Kidney epithelial cell (primary cell): ENCODE measurements at regions not wholly inside any gene's neighbourhood (a gene's known extent, or its start where the extent isn't known, plus 50 kb on each side); places are given as distances from the start of the nearest gene placed in this dataset.

Experiments used
- DNase-seq: peaks from one replicate; pipeline ENCODE4 v3.0.0-alpha.2; 2010; ENCODE audit warnings: low read depth
- H3K27me3 ChIP-seq: 2 replicates; pipeline ENCODE4 v1.6.0; 2011; ENCODE audit warnings: low read length; ENCODE audit not compliant: control insufficient read depth, insufficient read depth
- H3K36me3 ChIP-seq: 2 replicates; pipeline ENCODE4 v1.5.1; 2011; ENCODE audit warnings: low read length; ENCODE audit not compliant: control insufficient read depth, insufficient read depth
- H3K4me3 ChIP-seq: 2 replicates; pipeline ENCODE4 v1.5.1; 2011; ENCODE audit warnings: low read depth, mild to moderate bottlenecking, control low read depth, low read length
- TF ChIP-seq, protein P1 (sequence below): IDR thresholded peaks from 2 replicates; pipeline ENCODE4 v1.5.1; 2011; ENCODE audit warnings: mild to moderate bottlenecking, moderate library complexity, low read length, control low read depth, inconsistent platforms; ENCODE audit not compliant: insufficient read depth, poor library complexity, severe bottlenecking

DNA sequence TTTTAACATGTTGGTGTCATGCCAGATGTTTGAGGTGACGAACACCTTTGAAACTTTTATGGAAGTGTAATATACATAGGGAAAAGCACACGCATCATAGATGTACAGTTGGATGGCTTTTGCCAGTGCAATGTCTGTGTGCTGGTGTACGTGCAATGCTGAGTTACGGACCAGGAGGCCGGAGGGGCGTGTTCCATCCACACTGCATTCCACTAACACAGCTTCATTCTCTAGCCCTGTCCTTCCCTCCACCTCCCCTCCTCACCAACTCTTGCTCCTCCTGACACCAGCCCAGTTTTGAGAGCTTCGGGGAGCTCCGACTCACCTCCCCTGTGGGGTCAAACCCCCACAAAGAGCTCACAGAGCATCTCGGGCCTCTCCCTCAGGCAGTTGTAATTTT is 358.8 kb downstream of the C16orf95 start:
- TF ChIP-seq, protein P1, sequence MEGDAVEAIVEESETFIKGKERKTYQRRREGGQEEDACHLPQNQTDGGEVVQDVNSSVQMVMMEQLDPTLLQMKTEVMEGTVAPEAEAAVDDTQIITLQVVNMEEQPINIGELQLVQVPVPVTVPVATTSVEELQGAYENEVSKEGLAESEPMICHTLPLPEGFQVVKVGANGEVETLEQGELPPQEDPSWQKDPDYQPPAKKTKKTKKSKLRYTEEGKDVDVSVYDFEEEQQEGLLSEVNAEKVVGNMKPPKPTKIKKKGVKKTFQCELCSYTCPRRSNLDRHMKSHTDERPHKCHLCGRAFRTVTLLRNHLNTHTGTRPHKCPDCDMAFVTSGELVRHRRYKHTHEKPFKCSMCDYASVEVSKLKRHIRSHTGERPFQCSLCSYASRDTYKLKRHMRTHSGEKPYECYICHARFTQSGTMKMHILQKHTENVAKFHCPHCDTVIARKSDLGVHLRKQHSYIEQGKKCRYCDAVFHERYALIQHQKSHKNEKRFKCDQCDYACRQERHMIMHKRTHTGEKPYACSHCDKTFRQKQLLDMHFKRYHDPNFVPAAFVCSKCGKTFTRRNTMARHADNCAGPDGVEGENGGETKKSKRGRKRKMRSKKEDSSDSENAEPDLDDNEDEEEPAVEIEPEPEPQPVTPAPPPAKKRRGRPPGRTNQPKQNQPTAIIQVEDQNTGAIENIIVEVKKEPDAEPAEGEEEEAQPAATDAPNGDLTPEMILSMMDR: no peak
- no peaks in the 10 kb centered on the region for H3K36me3 ChIP-seq
- H3K27me3 ChIP-seq: peaks cover 33% of the 10 kb centered on the region
- no peak for DNase-seq
- H3K4me3 ChIP-seq: no peak overlapping the region

DNA sequence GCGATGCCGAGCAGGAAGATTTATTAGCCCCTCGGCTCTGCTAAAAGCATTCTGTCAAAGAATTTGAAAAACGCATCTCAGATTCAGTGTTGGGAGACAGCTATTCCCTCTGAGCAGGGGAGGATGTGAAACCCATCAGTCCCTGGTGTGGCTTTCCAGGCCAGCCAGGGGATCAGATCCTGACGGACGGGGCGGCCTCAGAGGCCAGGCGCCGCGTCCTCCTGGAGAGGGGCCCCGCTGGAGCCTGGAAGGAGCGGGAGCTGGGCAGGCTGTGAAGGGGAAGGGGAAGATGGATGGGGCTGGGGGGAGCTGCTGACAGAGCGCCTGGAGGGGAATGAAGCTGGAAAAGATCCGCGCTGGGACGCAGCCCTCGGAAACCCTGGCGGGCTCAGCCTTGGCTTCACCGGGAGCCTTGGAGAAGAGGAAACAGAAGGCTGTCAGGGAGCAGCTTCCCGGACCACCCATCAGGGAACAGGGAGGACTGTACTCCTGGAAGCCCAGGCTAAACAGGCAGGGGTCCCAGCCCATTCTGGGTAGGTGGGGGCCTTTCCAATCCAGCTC is 358.0 kb downstream of the C16orf95 start:
- H3K36me3 ChIP-seq: no peaks in the 10 kb centered on the region
- no peak overlapping the region for H3K4me3 ChIP-seq
- peaks cover 33% of the 10 kb centered on the region for H3K27me3 ChIP-seq
- no peak for DNase-seq
- TF ChIP-seq, protein P1: no peak

DNA sequence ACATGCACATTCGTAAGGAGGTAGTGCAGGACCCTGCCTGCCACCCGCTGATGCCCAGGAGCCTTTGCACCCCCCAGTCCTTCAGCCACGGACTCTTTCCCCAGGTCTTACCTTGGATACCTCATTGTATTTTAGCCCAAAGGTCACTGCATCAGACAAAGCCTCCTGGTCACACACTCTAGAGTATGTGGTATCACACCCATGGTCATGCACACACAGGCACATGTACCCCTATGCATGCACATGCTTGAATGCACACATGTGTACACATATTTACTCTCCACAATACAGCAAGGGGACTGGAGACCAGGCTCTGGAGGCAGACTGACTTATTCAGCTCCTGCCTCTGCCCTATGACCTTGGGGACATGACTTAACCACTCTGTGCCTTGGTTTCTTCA is 357.5 kb downstream of the C16orf95 start:
- TF ChIP-seq, protein P1: no peak
- no peak overlapping the region for H3K4me3 ChIP-seq
- H3K27me3 ChIP-seq: peaks cover 33% of the 10 kb centered on the region

DNA sequence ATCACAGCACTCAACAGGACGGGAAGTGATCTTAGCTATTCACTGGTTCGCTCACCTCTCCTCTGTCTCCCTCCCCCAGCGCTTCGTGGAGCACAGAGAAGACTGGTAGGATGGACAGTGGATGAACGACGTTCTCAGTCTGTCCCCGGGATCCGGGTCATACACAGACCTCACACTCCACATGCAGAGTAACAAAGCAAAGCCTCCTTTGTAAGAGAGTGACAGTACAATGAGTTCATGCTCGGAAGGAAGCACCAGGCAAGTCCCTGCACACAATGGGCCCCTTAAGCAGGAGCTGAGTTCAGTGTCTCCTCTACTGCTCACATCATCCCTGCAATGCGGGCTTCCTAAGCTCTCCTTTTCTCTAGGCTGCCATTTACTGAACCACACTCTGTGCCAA is 356.9 kb downstream of the C16orf95 start:
- H3K4me3 ChIP-seq: no peak overlapping the region
- H3K27me3 ChIP-seq: peaks cover 33% of the 10 kb centered on the region
- TF ChIP-seq, protein P1: no peak
- DNase-seq: no peak
- H3K36me3 ChIP-seq: no peaks in the 10 kb centered on the region

More for the DNA sequence above, 357.5 kb downstream of the C16orf95 start:
- DNase-seq: no peak
- no peaks in the 10 kb centered on the region for H3K36me3 ChIP-seq

DNA sequence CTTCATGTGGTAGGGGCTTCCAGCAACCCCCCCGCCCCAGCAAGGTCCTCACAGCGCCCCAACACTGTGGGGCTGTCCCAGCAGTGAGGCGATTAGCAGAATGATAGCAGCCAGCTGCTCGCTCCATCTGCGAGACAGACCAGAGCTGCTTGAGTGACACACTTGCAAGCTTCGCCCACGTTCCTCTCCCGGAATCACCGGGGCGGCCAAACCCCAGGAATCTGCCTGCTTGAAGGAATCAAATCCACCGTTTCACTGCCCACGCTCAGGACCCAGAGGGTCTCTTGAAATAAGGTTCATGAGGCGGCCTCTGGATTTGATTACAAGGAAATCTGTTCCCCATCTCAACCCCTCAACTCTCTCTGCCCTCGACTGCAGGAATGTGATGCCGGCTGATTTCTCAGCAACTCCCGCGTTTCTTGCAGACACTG is 356.0 kb downstream of the C16orf95 start:
- TF ChIP-seq, protein P1: no peak
- Histone ChIP-seq H3K27me3 (peaks cover 38% of the 10 kb centered on the region), H3K4me3 (no peak overlapping the region), H3K36me3 (no peaks in the 10 kb centered on the region)
- DNase-seq: no peak

DNA sequence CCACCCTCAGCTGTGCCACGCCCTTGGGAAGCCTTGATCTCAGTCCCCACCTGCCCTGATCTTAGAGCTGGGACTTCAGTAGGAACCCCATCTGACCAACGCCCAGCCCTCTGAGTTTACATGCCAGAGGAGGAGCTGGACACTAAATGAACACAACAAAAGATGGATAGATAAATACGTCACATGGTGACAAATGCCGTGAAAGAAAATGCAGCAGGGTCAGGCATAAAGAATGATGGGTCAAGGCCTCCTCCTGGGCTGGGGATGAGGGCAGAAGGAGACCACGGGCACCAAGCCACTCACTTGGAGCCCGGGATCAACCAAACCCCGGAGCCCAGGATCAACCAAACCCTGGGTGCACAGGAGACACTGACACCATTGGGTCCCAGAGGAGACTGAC is 354.9 kb downstream of the C16orf95 start:
- no peak for DNase-seq
- Histone ChIP-seq H3K4me3 (no peak overlapping the region), H3K36me3 (no peaks in the 10 kb centered on the region), H3K27me3 (peaks cover 38% of the 10 kb centered on the region)
- TF ChIP-seq, protein P1: no peak
